ENCODE measurements at regions not wholly inside any gene's neighbourhood (a gene's known extent, or its start where the extent isn't known, plus 50 kb on each side); places are given as distances from the start of the nearest gene placed in this dataset.

DNA sequence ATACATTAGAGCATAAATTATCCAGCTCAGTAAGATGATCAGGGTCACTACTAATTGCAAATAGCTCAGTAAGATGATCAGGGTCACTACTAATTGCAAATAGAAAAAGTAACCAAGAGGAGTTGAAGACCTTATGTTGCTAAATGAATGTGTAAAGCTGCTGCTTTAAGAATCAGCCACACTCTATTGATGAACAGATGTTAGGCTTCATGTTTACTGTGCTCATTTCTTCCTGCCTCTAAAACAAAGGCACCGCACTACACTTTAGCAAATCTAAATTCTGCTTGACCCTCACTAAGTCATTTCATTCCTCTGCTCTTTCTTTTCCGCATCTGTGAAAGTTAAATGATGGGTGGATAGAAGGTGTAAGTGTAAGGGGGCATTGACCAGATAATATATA is 92.6 kb upstream of the PLSCR4 start:
- Histone ChIP-seq H3K9me2 (ENCODE audit: low read depth, low read length) (no peaks in the 10 kb centered on the region), H3K4me1 (ENCODE audit: insufficient read depth, low read length, severe bottlenecking) (no peaks in the 10 kb centered on the region), H3K4me2 (ENCODE audit: low read length) (no peak overlapping the region), H3K79me2 (ENCODE audit: insufficient read depth, low read length) (no peaks in the 10 kb centered on the region), H3K27me3 (ENCODE audit: insufficient read depth, low read length) (no peaks in the 10 kb centered on the region), H3K4me3 (ENCODE audit: low read depth, low read length, poor library complexity, severe bottlenecking) (no peak overlapping the region), H4K20me1 (ENCODE audit: insufficient read depth, low read length) (no peaks in the 10 kb centered on the region), H3K9ac (ENCODE audit: low read length) (no peak overlapping the region), H3F3A (ENCODE audit: insufficient read depth, low read length) (no peaks in the 10 kb centered on the region), H3K36me3 (ENCODE audit: insufficient read depth, low read length) (no peaks in the 10 kb centered on the region), H3K9me3 (ENCODE audit: low read length) (no peaks in the 10 kb centered on the region), H3K27ac (ENCODE audit: low read depth, low read length, poor library complexity, severe bottlenecking) (no peak overlapping the region), H2AFZ (ENCODE audit: low read length) (no peak overlapping the region)
- TF ChIP-seq CTCF (IDR thresholded peaks at IDR 0.05; ENCODE audit: low read length) (no peak), EZH2 (IDR thresholded peaks at IDR 0.05; ENCODE audit: borderline replicate concordance, low read length) (no peak)

DNA sequence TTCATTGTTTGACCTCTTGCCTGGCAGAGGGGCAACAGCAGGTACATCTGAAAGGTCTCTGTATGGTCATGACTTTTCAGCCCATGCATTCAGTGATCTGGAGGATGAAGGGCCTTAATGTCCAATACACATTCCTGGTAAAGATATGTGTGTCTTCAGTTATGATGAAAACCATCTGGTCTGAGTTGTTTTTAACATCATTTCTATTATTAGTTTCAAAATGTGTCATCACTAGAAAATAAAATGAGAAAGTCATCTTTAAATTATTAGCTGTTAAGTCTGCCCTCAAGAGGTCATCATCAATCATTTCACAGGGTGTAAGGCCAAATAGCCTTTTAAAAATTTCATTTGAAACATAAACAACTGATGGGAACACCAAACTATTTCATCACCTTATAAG is 92.1 kb upstream of the PLSCR4 start:
- H4K20me1 ChIP-seq (ENCODE audit: insufficient read depth, low read length), result no peaks in the 10 kb centered on the region
- no peaks in the 10 kb centered on the region for H3K79me2 ChIP-seq (ENCODE audit: insufficient read depth, low read length)
- no peaks in the 10 kb centered on the region for H3K27me3 ChIP-seq (ENCODE audit: insufficient read depth, low read length)
- no peaks in the 10 kb centered on the region for H3K36me3 ChIP-seq (ENCODE audit: insufficient read depth, low read length)
- TF ChIP-seq EZH2 (IDR thresholded peaks at IDR 0.05; ENCODE audit: borderline replicate concordance, low read length), result no peak
- no peak for TF ChIP-seq CTCF (IDR thresholded peaks at IDR 0.05; ENCODE audit: low read length)
- no peak overlapping the region for H3K27ac ChIP-seq (ENCODE audit: low read depth, low read length, poor library complexity, severe bottlenecking)
- H3K9me2 ChIP-seq (ENCODE audit: low read depth, low read length), result no peaks in the 10 kb centered on the region
- no peak overlapping the region for H2AFZ ChIP-seq (ENCODE audit: low read length)
- no peak overlapping the region for H3K4me2 ChIP-seq (ENCODE audit: low read length)
- H3K9ac ChIP-seq (ENCODE audit: low read length), result no peak overlapping the region
- H3K4me3 ChIP-seq (ENCODE audit: low read depth, low read length, poor library complexity, severe bottlenecking), result no peak overlapping the region
- no peaks in the 10 kb centered on the region for H3K4me1 ChIP-seq (ENCODE audit: insufficient read depth, low read length, severe bottlenecking)
- no peaks in the 10 kb centered on the region for H3K9me3 ChIP-seq (ENCODE audit: low read length)
- H3F3A ChIP-seq (ENCODE audit: insufficient read depth, low read length), result no peaks in the 10 kb centered on the region

GRCh38 chr3:146339349-146339748 is 88.4 kb upstream of the PLSCR4 start:
- no peak overlapping the region for H3K27ac ChIP-seq (ENCODE audit: low read depth, low read length, poor library complexity, severe bottlenecking)
- H3K79me2 ChIP-seq (ENCODE audit: insufficient read depth, low read length), result no peaks in the 10 kb centered on the region
- H3K4me2 ChIP-seq (ENCODE audit: low read length), result no peak overlapping the region
- no peaks in the 10 kb centered on the region for H3K4me1 ChIP-seq (ENCODE audit: insufficient read depth, low read length, severe bottlenecking)
- TF ChIP-seq CTCF (IDR thresholded peaks at IDR 0.05; ENCODE audit: low read length), result no peak
- no peak for TF ChIP-seq EZH2 (IDR thresholded peaks at IDR 0.05; ENCODE audit: borderline replicate concordance, low read length)
- no peak overlapping the region for H2AFZ ChIP-seq (ENCODE audit: low read length)
- H3K9ac ChIP-seq (ENCODE audit: low read length), result no peak overlapping the region
- no peak overlapping the region for H3K4me3 ChIP-seq (ENCODE audit: low read depth, low read length, poor library complexity, severe bottlenecking)
- no peaks in the 10 kb centered on the region for H4K20me1 ChIP-seq (ENCODE audit: insufficient read depth, low read length)
- H3K27me3 ChIP-seq (ENCODE audit: insufficient read depth, low read length), result no peaks in the 10 kb centered on the region
- no peaks in the 10 kb centered on the region for H3F3A ChIP-seq (ENCODE audit: insufficient read depth, low read length)
- H3K36me3 ChIP-seq (ENCODE audit: insufficient read depth, low read length), result no peaks in the 10 kb centered on the region
- H3K9me2 ChIP-seq (ENCODE audit: low read depth, low read length), result no peaks in the 10 kb centered on the region
- no peaks in the 10 kb centered on the region for H3K9me3 ChIP-seq (ENCODE audit: low read length)
